GM20000 (cell line): ENCODE measurements at regions not wholly inside any gene's neighbourhood (a gene's known extent, or its start where the extent isn't known, plus 50 kb on each side); places are given as distances from the start of the nearest gene placed in this dataset.

Experiments used
- DNase-seq: peaks from one replicate; pipeline ENCODE4 v3.0.0; 2012; ENCODE audit warnings: low spot score
- TF ChIP-seq, protein P1 (sequence below): IDR thresholded peaks from 2 replicates; pipeline ENCODE4 v1.5.1; 2012; ENCODE audit warnings: mild to moderate bottlenecking, control low read depth; ENCODE audit errors: extremely low read depth, missing control alignments

DNA sequence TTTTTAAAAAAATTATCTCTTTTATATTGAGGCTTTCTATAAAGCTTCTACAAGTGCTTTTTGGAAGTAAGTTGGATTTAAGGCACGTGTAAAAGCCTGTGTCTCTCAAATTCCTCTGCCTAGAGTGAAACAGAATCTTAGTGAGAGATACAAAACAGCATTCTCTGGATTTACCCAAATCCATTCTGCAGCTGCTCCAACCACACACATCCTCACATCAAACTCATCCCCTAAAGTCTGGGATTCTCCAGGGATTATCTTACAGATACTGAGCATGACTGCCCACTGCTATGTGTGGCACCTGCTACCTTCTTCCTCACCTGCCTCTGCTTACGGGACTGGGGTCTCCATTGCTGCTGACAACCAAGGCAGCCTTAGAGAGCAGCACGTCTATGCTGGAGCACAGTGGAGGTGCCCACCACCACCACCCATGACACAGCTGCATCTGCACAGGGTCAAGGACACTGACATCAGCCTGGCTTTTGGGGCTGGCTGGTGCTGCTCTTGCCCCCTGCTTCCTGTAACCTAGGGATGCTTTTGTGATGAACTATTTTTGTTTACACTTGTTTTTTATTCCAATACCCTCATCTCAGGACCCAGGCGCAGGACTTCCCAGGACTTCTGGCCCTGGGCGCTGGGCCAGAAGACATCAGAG, 139.2 kb upstream of the NAMPT start:
- TF ChIP-seq, protein P1, sequence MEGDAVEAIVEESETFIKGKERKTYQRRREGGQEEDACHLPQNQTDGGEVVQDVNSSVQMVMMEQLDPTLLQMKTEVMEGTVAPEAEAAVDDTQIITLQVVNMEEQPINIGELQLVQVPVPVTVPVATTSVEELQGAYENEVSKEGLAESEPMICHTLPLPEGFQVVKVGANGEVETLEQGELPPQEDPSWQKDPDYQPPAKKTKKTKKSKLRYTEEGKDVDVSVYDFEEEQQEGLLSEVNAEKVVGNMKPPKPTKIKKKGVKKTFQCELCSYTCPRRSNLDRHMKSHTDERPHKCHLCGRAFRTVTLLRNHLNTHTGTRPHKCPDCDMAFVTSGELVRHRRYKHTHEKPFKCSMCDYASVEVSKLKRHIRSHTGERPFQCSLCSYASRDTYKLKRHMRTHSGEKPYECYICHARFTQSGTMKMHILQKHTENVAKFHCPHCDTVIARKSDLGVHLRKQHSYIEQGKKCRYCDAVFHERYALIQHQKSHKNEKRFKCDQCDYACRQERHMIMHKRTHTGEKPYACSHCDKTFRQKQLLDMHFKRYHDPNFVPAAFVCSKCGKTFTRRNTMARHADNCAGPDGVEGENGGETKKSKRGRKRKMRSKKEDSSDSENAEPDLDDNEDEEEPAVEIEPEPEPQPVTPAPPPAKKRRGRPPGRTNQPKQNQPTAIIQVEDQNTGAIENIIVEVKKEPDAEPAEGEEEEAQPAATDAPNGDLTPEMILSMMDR, result no peak

GRCh38 chr7:106423111-106423510, 138.3 kb upstream of the NAMPT start:
- no peak for DNase-seq
- TF ChIP-seq, protein P1, result no peak

More for the DNA sequence above, 139.2 kb upstream of the NAMPT start:
- no peak for DNase-seq

- TF ChIP-seq, protein P1, result no peak
- DNase-seq, result no peak
These were observed 136.5 kb upstream of the NAMPT start for GRCh38 chr7:106421181-106421762.

GRCh38 chr7:106420736-106421135, 136.0 kb upstream of the NAMPT start:
- TF ChIP-seq, protein P1, result no peak
- no peak for DNase-seq

DNA sequence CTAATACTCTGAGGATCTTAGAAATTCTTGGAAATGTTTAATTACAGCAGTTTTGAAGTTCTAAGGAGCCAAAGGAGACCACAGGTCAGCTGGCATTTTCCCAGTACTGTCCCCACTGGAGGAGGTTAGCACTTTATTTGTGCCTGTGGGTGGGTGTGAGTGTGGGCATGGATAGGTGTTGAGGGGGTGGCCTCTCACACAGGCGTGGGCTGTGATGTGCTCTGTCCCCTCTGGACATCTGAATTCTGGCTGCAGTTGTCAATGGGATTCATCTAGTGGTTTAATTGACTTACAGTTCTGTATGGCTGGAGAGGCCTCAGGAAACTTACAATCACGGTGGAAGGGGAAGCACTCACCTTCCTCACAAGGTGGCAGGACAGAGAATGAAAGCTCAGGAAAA, 135.4 kb upstream of the NAMPT start:
- TF ChIP-seq, protein P1, result no peak
- no peak for DNase-seq

DNA sequence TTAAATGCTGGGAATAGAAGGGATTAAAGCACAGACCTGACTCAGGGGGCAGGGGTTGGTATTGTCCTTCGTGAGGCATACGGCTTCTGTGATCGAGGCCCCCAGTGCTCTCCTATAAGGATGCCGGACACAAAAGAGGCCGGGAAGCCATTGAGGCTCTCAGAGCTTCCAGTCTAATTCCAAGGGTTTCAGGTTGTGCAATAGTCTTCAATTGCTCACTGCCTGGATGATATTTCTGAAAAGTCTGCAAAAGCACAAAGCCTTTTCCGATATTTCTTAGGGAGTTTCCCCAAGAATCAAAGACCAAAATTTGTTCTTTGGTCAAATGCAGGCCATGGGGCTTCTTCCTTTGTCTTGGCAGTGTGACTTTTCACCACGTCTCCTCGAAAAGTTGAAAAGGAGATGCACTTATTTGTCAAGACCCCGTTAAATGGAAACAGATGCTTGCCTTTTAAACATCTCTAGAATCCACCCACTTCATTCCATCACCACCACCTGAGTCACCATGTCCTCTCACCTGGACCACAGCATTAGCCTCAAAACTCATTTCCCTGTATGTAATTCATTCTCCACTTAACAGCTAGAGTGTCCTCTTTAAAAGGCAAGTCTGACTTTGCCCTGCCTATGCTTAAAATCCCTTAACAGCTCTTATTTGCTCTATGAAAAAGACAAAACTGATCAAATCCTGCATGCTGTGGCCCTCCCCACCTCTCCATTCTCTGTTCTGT, 134.8 kb upstream of the NAMPT start:
- TF ChIP-seq, protein P1, result no peak

DNA sequence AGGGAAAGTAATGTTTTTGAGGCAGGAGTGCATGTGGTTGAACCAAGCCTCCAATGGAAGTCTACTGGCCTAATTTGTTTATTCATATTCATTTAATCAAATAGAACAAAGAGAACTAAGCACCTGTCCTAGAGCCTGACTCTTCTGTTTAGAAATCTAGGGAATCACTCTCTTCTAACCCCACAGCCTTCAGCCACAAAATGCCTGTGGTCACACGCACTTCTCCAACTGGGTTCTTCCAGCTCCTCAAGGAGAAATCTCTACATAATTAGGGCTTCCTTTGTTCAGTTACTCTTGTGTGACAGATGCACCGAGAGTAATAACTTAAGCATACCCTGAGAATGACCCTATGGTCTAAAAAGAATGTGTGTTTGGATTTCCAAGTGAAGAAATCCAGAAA, 133.7 kb upstream of the NAMPT start:
- DNase-seq, result no peak
- TF ChIP-seq, protein P1, result no peak

More for the DNA sequence above, 134.8 kb upstream of the NAMPT start:
- no peak for DNase-seq
